Fibroblast of lung (primary cell): ENCODE measurements at regions not wholly inside any gene's neighbourhood (a gene's known extent, or its start where the extent isn't known, plus 50 kb on each side); places are given as distances from the start of the nearest gene placed in this dataset.

ENCODE experiments used
- DNase-seq, 2 donors: peaks; one replicate each; pipeline versions ENCODE4 v3.0.0 to v3.0.0-alpha.2; 2010; ENCODE audit warnings: low read depth in 2 of 2
- H2AFZ ChIP-seq: 2 replicates; pipeline ENCODE4 v1.5.1; 2012; ENCODE audit warnings: low read length, control low read depth, inconsistent platforms
- H3K27ac ChIP-seq: 2 replicates; pipeline ENCODE4 v1.5.1; 2011; ENCODE audit warnings: low read length, control low read depth; ENCODE audit not compliant: insufficient read depth
- H3K27me3 ChIP-seq: 2 replicates; pipeline ENCODE4 v1.5.1; 2011; ENCODE audit warnings: mild to moderate bottlenecking, low read length; ENCODE audit not compliant: control insufficient read depth, insufficient read depth
- H3K36me3 ChIP-seq: 2 replicates; pipeline ENCODE4 v1.5.1; 2011; ENCODE audit warnings: low read length; ENCODE audit not compliant: control insufficient read depth, insufficient read depth
- H3K4me1 ChIP-seq: 2 replicates; pipeline ENCODE4 v1.5.1; 2011; ENCODE audit warnings: low read length; ENCODE audit not compliant: control insufficient read depth, insufficient read depth; ENCODE audit errors: extremely low read depth
- H3K4me2 ChIP-seq: 2 replicates; pipeline ENCODE4 v1.5.1; 2011; ENCODE audit warnings: low read length, control low read depth; ENCODE audit not compliant: insufficient read depth; ENCODE audit errors: extremely low read depth
- H3K4me3 ChIP-seq, 4 experiments: fragments of 200-600 bp in 1 of 4; sonication (generic) in 1 of 4; replicated peaks in 1 of 4; 2 replicates each; pipeline ENCODE4 v1.5.1; 2011 to 2016; ENCODE audit warnings: low read length in 4 of 4, low read depth in 3 of 4, mild to moderate bottlenecking in 3 of 4, control low read depth in 2 of 4, inconsistent platforms in 1 of 4, mixed read lengths in 1 of 4; ENCODE audit not compliant: insufficient read depth in 1 of 4; ENCODE audit errors: control extremely low read depth in 1 of 4
- H3K79me2 ChIP-seq: 2 replicates; pipeline ENCODE4 v1.5.1; 2012; ENCODE audit warnings: mild to moderate bottlenecking, low read length, inconsistent platforms; ENCODE audit not compliant: control insufficient read depth, insufficient read depth
- H3K9ac ChIP-seq: 2 replicates; pipeline ENCODE4 v1.5.1; 2011; ENCODE audit warnings: mild to moderate bottlenecking, low read length, control low read depth; ENCODE audit not compliant: insufficient read depth
- H3K9me3 ChIP-seq: 2 replicates; pipeline ENCODE4 v1.5.1; 2012; ENCODE audit warnings: low read depth, low read length; ENCODE audit not compliant: control insufficient read depth, insufficient read depth
- H4K20me1 ChIP-seq: 2 replicates; pipeline ENCODE4 v1.5.1; 2011; ENCODE audit warnings: low read length; ENCODE audit not compliant: control insufficient read depth, insufficient read depth; ENCODE audit errors: extremely low read depth
- CTCF ChIP-seq, 2 donors: IDR thresholded peaks in 1 of 2; conservative IDR thresholded peaks in 1 of 2; 1 replicate in 1 of 2; 2 replicates in 1 of 2; pipeline ENCODE4 v1.5.1; 2011 to 2012; ENCODE audit warnings: low read length in 2 of 2, control low read depth in 1 of 2, inconsistent platforms in 1 of 2, low read depth in 1 of 2, mild to moderate bottlenecking in 1 of 2
- EZH2 ChIP-seq: IDR thresholded peaks from 2 replicates; pipeline ENCODE4 v1.5.1; 2012; ENCODE audit warnings: low read length, control low read depth, mild to moderate bottlenecking; ENCODE audit errors: missing control alignments

- Histone ChIP-seq H3K4me3 (no peak overlapping the region), H2AFZ (no peak overlapping the region), H3K27ac (no peak overlapping the region), H3K4me1 (peaks cover 2% of the 10 kb centered on the region), H3K9me3 (no peaks in the 10 kb centered on the region), H4K20me1 (no peaks in the 10 kb centered on the region), H3K36me3 (no peaks in the 10 kb centered on the region), H3K27me3 (no peaks in the 10 kb centered on the region), H3K9ac (no peak overlapping the region), H3K4me2 (no peak overlapping the region), H3K79me2 (no peaks in the 10 kb centered on the region)
- no peak for DNase-seq
- TF ChIP-seq EZH2 (no peak), CTCF (conservative IDR thresholded peaks at IDR 0.05 in 1 of 2, IDR thresholded peaks at IDR 0.05 in 1 of 2; ENCODE audit: low read depth in 1 of 2, low read length in 2 of 2) (no peak)
Observed at GRCh38 chr6:168136001-168136400, 57.0 kb upstream of the FRMD1 start.

- Histone ChIP-seq H3K4me3 (no peak overlapping the region), H3K4me1 (peaks cover 2% of the 10 kb centered on the region), H3K9me3 (no peaks in the 10 kb centered on the region), H3K27me3 (no peaks in the 10 kb centered on the region), H3K27ac (no peak overlapping the region), H3K9ac (no peak overlapping the region), H3K36me3 (no peaks in the 10 kb centered on the region), H3K79me2 (no peaks in the 10 kb centered on the region), H4K20me1 (no peaks in the 10 kb centered on the region), H2AFZ (no peak overlapping the region), H3K4me2 (no peak overlapping the region)
- no peak for DNase-seq
- TF ChIP-seq EZH2 (no peak), CTCF (conservative IDR thresholded peaks at IDR 0.05 in 1 of 2, IDR thresholded peaks at IDR 0.05 in 1 of 2; ENCODE audit: low read depth in 1 of 2, low read length in 2 of 2) (no peak)
Observed at GRCh38 chr6:168134560-168135201, 55.7 kb upstream of the FRMD1 start.

GRCh38 chr6:168133687-168134559 is 54.9 kb upstream of the FRMD1 start:
- Histone ChIP-seq H3K27ac (no peak overlapping the region), H2AFZ (no peak overlapping the region), H3K9me3 (no peaks in the 10 kb centered on the region), H3K4me2 (peak overlapping the region; percentile 60), H3K4me3 (peak overlapping the region in 1 of 4 experiments; percentile 44), H3K27me3 (no peaks in the 10 kb centered on the region), H3K4me1 (peaks cover 2% of the 10 kb centered on the region), H3K9ac (no peak overlapping the region), H3K79me2 (no peaks in the 10 kb centered on the region), H3K36me3 (no peaks in the 10 kb centered on the region), H4K20me1 (no peaks in the 10 kb centered on the region)
- no peak for TF ChIP-seq EZH2
- TF ChIP-seq CTCF (conservative IDR thresholded peaks at IDR 0.05 in 1 of 2, IDR thresholded peaks at IDR 0.05 in 1 of 2; ENCODE audit: low read depth in 1 of 2, low read length in 2 of 2): no peak
- no peak for DNase-seq
